Caco-2 (cell line): ENCODE measurements at regions not wholly inside any gene's neighbourhood (a gene's known extent, or its start where the extent isn't known, plus 50 kb on each side); places are given as distances from the start of the nearest gene placed in this dataset.

Experiments used
- BruUV-seq: library from RNA; stranded (reverse); fragments of 400-500 nt; replicated peaks from 2 replicates; lab custom pipeline; 2021; lab: Mats Ljungman, UMichigan
- CTCF ChIA-PET: fragments of 300-600 bp; sonication (Branson Sonifier 250); formaldehyde crosslinking; loops from one replicate; lab custom pipeline; 2022; ENCODE audit warnings: antibody characterized with exemption; lab: Charles Lee
- POLR2A ChIA-PET: fragments of 300-600 bp; sonication (Branson Sonifier 250); formaldehyde crosslinking; loops from one replicate; lab custom pipeline; 2022; ENCODE audit warnings: antibody characterized with exemption; lab: Charles Lee
- DNase-seq, 2 experiments: peaks; one replicate each; pipeline versions ENCODE4 v3.0.0 to v3.0.0-alpha.2; 2020 to 2022
- H3K27me3 ChIP-seq: replicated peaks from 2 replicates; pipeline ENCODE4 v1.6.0; 2011; ENCODE audit warnings: low read length; ENCODE audit not compliant: control insufficient read depth, insufficient read depth
- H3K36me3 ChIP-seq: 2 replicates; pipeline ENCODE4 v1.5.1; 2011; ENCODE audit warnings: low read length; ENCODE audit not compliant: control insufficient read depth, insufficient read depth
- H3K4me1 ChIP-seq: fragments of 250-450 bp; sonication (Bioruptor Pico); 2 replicates; pipeline ENCODE4 v1.5.1; 2020; ENCODE audit warnings: mild to moderate bottlenecking
- H3K4me3 ChIP-seq: 2 replicates; pipeline ENCODE4 v1.5.1; 2011; ENCODE audit warnings: low read depth, mild to moderate bottlenecking, control low read depth, low read length
- H3K9me3 ChIP-seq: fragments of 250-450 bp; sonication (Bioruptor Pico); 2 replicates; pipeline ENCODE4 v1.5.1; 2020; ENCODE audit warnings: mild to moderate bottlenecking, moderate library complexity
- H3K27ac Mint-ChIP-seq: one replicate; pipeline ENCODE4 v1.8.0; 2022; ENCODE audit warnings: mixed read lengths; ENCODE audit not compliant: unreplicated experiment
- H3K27me3 Mint-ChIP-seq: one replicate; pipeline ENCODE4 v1.8.0; 2022; ENCODE audit warnings: mixed read lengths; ENCODE audit not compliant: insufficient read depth, unreplicated experiment
- H3K36me3 Mint-ChIP-seq: one replicate; pipeline ENCODE4 v1.8.0; 2022; ENCODE audit warnings: mild to moderate bottlenecking, mixed read lengths; ENCODE audit not compliant: insufficient read depth, unreplicated experiment
- H3K4me1 Mint-ChIP-seq: one replicate; pipeline ENCODE4 v1.8.0; 2022; ENCODE audit warnings: low read depth, mixed read lengths; ENCODE audit not compliant: unreplicated experiment
- H3K4me3 Mint-ChIP-seq: one replicate; pipeline ENCODE4 v1.8.0; 2022; ENCODE audit warnings: mild to moderate bottlenecking, moderate library complexity, mixed read lengths; ENCODE audit not compliant: unreplicated experiment
- H3K9me3 Mint-ChIP-seq: one replicate; pipeline ENCODE4 v1.8.0; 2022; ENCODE audit warnings: mixed read lengths; ENCODE audit not compliant: unreplicated experiment
- CTCF ChIP-seq, 2 experiments: fragments of 200-600 bp in 1 of 2; IDR thresholded peaks; 1 replicate in 1 of 2; 2 replicates in 1 of 2; pipeline versions ENCODE4 v1.5.1 to v1.8.0; 2011 to 2022; ENCODE audit warnings: antibody characterized with exemption in 1 of 2, control low read depth in 1 of 2, inconsistent platforms in 1 of 2, low read depth in 1 of 2, low read length in 1 of 2, mild to moderate bottlenecking in 1 of 2, moderate library complexity in 1 of 2; ENCODE audit not compliant: insufficient read depth in 1 of 2, severe bottlenecking in 1 of 2, unreplicated experiment in 1 of 2
- intact Hi-C: fragments of 100-400 bp; cut with micrococcal nuclease; formaldehyde crosslinking; loops from one replicate; pipeline ENCODE4 v1.10.0; 2022; ENCODE audit not compliant: unreplicated experiment

- Mint-ChIP-seq H3K4me3 (no peak overlapping the region), H3K4me1 (no peaks in the 10 kb centered on the region), H3K27me3 (peaks cover 28% of the 10 kb centered on the region), H3K36me3 (no peaks in the 10 kb centered on the region), H3K27ac (no peak overlapping the region), H3K9me3 (no peaks in the 10 kb centered on the region)
- intact Hi-C loops = no loop called here
- H3K9me3 ChIP-seq = no peaks in the 10 kb centered on the region
- no peaks in the 10 kb centered on the region for H3K4me1 ChIP-seq
- peaks cover 4% of the 10 kb centered on the region; the same call in 1 of the 2 replicates for H3K27me3 ChIP-seq
- no TSS peak for BruUV-seq
- no peak for TF ChIP-seq CTCF (IDR thresholded peaks at IDR 0.05; ENCODE audit: insufficient read depth in 1 of 2, low read depth in 1 of 2, low read length in 1 of 2, severe bottlenecking in 1 of 2, unreplicated experiment in 1 of 2)
- no peaks in the 10 kb centered on the region for H3K36me3 ChIP-seq
- no peak for DNase-seq
- H3K4me3 ChIP-seq = no peak overlapping the region
- CTCF ChIA-PET = interaction anchor here (0.7 kb wide), 1 partner anchor 190 kb away, joined by 3 read pairs; no protein-coding TSS in a partner anchor
- POLR2A ChIA-PET = no interaction called here
These were observed 416.9 kb upstream of the MKI67 start for GRCh38 chr10:128543151-128543550.

GRCh38 chr10:128545216-128545615 lies 419.0 kb upstream of the MKI67 start:
- Histone ChIP-seq H3K36me3 (no peaks in the 10 kb centered on the region), H3K4me3 (no peak overlapping the region), H3K27me3 (peaks cover 4% of the 10 kb centered on the region; the same call in 1 of the 2 replicates), H3K9me3 (no peaks in the 10 kb centered on the region), H3K4me1 (no peaks in the 10 kb centered on the region)
- DNase-seq = no peak
- Mint-ChIP-seq H3K27me3 (peaks cover 20% of the 10 kb centered on the region), H3K27ac (no peak overlapping the region), H3K36me3 (no peaks in the 10 kb centered on the region), H3K4me1 (no peaks in the 10 kb centered on the region), H3K9me3 (no peaks in the 10 kb centered on the region), H3K4me3 (no peak overlapping the region)
- no TSS peak for BruUV-seq
- POLR2A ChIA-PET = no interaction called here
- intact Hi-C loops = no loop called here
- TF ChIP-seq CTCF (IDR thresholded peaks at IDR 0.05; ENCODE audit: insufficient read depth in 1 of 2, low read depth in 1 of 2, low read length in 1 of 2, severe bottlenecking in 1 of 2, unreplicated experiment in 1 of 2) = no peak
- CTCF ChIA-PET = no interaction called here

- Mint-ChIP-seq H3K4me3 (no peak overlapping the region), H3K4me1 (no peaks in the 10 kb centered on the region), H3K27ac (no peak overlapping the region), H3K27me3 (peaks cover 19% of the 10 kb centered on the region), H3K9me3 (no peaks in the 10 kb centered on the region), H3K36me3 (no peaks in the 10 kb centered on the region)
- intact Hi-C loops = no loop called here
- no peak for TF ChIP-seq CTCF (IDR thresholded peaks at IDR 0.05; ENCODE audit: insufficient read depth in 1 of 2, low read depth in 1 of 2, low read length in 1 of 2, severe bottlenecking in 1 of 2, unreplicated experiment in 1 of 2)
- Histone ChIP-seq H3K36me3 (no peaks in the 10 kb centered on the region), H3K4me1 (no peaks in the 10 kb centered on the region), H3K27me3 (peaks cover 4% of the 10 kb centered on the region; the same call in 1 of the 2 replicates), H3K4me3 (no peak overlapping the region), H3K9me3 (no peaks in the 10 kb centered on the region)
- ChIA-PET CTCF (no interaction called here), POLR2A (no interaction called here)
- no TSS peak for BruUV-seq
- no peak for DNase-seq
These were observed 420.5 kb upstream of the MKI67 start for GRCh38 chr10:128546651-128547165.
